ENCODE measurements at regions not wholly inside any gene's neighbourhood (a gene's known extent, or its start where the extent isn't known, plus 50 kb on each side); places are given as distances from the start of the nearest gene placed in this dataset.

DNA sequence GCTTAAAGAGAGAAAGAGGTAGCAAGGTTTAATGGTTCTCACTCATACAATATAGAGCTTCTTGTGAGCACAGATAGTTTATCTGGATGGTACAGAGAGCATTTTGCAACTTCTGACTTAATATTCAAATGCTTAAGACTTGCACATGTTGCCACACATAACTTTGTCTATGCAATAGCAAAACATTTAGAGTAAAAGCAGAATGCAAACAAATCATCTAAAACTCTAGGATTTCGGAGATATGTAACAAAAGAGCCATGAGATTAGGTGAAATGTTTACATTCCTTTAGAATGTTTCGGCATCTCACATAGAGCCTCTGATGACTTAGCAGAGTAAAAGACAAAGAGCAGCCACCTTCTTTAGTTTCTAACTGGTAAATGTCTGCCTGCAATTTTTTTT lies 717.1 kb upstream of the LRRN3 start:
- TF ChIP-seq, protein P1, sequence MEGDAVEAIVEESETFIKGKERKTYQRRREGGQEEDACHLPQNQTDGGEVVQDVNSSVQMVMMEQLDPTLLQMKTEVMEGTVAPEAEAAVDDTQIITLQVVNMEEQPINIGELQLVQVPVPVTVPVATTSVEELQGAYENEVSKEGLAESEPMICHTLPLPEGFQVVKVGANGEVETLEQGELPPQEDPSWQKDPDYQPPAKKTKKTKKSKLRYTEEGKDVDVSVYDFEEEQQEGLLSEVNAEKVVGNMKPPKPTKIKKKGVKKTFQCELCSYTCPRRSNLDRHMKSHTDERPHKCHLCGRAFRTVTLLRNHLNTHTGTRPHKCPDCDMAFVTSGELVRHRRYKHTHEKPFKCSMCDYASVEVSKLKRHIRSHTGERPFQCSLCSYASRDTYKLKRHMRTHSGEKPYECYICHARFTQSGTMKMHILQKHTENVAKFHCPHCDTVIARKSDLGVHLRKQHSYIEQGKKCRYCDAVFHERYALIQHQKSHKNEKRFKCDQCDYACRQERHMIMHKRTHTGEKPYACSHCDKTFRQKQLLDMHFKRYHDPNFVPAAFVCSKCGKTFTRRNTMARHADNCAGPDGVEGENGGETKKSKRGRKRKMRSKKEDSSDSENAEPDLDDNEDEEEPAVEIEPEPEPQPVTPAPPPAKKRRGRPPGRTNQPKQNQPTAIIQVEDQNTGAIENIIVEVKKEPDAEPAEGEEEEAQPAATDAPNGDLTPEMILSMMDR (IDR thresholded peaks at IDR 0.05) = no peak
- TF ChIP-seq EZH2 (IDR thresholded peaks at IDR 0.05) = no peak

Measured in neural progenitor cell (in vitro differentiated cells).